ENCODE measurements at regions not wholly inside any gene's neighbourhood (a gene's known extent, or its start where the extent isn't known, plus 50 kb on each side); places are given as distances from the start of the nearest gene placed in this dataset.
"Not testable (repeated sequence)": the region's sequence is repeated elsewhere in the genome, so short reads cannot be mapped to it uniquely, and the experiment has no call there.

- not testable (repeated sequence) for TF ChIP-seq EZH2phosphoT487 (IDR thresholded peaks at IDR 0.05; ENCODE audit: insufficient read depth, low read depth); EZH2 (IDR thresholded peaks at IDR 0.05; ENCODE audit: insufficient read depth, poor library complexity, severe bottlenecking)
Observed at GRCh38 chr2:242104202-242104956, 234.8 kb downstream of the RTP5 start.

Measured in GM23248 (cell line).